A172 (cell line): ENCODE measurements at regions not wholly inside any gene's neighbourhood (a gene's known extent, or its start where the extent isn't known, plus 50 kb on each side); places are given as distances from the start of the nearest gene placed in this dataset.
"Not testable (repeated sequence)": the region's sequence is repeated elsewhere in the genome, so short reads cannot be mapped to it uniquely, and the experiment has no call there.

Source experiments
- DNase-seq: peaks from one replicate; pipeline ENCODE4 v3.0.0-alpha.2; 2015; ENCODE audit warnings: low spot score

GRCh38 chr13:89034015-89034414 lies 1362.8 kb downstream of the SLITRK5 start:
- DNase-seq, result no peak

- DNase-seq, result no peak
Measured at GRCh38 chr13:89052699-89053098, 1381.5 kb downstream of the SLITRK5 start.

DNA sequence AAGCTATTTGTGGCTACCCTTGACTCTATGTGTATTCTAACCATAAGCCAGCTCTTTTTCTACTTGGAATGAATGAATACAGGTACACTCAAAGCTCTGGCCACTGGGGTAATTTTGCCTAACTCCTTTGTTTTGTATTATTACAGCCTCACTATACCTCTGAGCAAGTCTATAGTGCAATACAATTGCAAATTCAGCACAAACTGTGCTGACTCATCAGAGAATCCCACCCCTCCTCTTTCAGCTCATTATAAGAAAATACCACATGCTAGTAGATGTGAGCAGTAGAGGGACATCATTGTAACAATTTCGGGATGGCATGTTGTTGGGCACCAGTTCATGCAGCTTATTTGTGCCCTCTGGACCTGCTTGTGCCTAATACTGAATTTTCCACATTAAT lies 1382.2 kb downstream of the SLITRK5 start:
- DNase-seq, result no peak

- DNase-seq, result no peak
Measured at GRCh38 chr13:89057274-89057673, 1386.1 kb downstream of the SLITRK5 start.

DNA sequence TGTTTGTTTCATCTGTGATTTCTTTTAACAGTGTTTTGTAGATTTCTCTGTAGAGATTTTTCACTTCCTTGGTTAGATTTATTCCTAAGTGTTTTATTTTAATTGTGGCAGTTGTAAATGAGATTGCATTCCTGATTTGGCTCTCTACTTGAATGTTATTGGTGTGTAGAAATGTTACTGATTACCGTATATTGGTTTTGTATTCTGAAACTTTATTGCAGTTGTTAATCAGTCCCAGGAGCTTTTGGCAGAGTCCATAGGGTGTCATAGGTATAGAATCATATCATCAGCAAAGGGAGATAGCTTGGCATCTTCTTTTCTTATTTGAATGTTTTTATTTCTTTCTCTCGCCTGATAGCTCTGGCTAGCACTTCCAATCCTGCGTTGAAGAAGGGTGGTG lies 1386.7 kb downstream of the SLITRK5 start:
- no peak for DNase-seq

DNA sequence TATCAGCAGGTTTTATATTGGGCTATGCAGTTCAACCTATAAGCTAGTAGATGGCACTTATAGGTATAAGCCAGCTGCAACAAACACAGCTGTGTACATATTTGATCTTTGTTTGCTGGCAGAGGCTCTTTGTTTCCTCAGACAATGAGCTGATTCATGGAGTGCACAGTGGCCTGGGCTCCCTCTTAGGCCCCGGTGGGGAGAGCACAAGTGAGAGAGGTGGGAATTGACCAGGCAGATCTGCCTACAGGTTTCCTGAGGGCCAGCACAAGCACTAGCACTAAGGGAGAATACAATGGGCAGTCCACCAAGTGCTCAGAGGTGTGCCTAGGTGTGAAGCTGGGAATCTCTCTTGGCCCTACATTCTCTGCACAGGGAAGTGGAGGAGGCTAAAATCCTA lies 1390.7 kb downstream of the SLITRK5 start:
- no peak for DNase-seq

- peak; percentile 56 for DNase-seq
Measured at GRCh38 chr13:89066868-89067466, 1395.8 kb downstream of the SLITRK5 start.

DNA sequence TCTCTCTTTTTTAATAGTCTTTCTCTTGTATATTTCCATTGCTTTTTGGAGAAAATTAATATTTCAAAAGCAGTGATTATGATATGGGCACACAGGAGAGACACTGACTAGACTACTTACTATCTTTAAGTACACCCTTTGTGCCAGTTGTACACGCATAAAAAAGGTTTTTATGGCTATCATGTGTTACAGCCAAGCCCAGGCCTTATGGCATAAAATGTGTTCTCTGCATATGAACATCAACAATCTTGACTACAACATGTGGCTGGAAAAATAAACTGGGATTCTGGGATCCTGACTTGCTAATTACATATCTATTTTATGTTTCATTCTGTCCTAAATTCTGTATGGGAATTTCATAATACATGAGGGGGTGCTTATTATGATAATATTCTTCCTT lies 1401.8 kb downstream of the SLITRK5 start:
- no peak for DNase-seq

- DNase-seq, result no peak
Measured at GRCh38 chr13:89076622-89077021, 1405.5 kb downstream of the SLITRK5 start.

DNA sequence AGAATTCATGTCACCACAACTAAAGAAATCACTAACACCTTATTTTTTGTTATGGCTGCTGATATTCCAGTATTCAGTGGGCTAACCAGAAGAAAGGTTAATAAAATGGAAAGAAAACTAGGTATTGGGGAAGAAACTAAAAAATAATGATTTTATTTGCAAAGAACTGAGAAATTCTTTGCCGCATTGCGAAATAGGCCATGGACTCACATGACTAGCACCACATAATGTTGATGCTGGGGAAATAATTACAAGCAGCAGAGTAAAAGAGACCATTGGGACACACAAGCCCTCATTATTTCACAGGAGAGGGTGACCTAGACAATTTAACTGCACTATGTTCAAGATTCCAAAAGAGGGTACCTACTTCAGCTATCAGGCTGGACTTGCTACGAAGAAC lies 1411.5 kb downstream of the SLITRK5 start:
- no peak for DNase-seq

DNA sequence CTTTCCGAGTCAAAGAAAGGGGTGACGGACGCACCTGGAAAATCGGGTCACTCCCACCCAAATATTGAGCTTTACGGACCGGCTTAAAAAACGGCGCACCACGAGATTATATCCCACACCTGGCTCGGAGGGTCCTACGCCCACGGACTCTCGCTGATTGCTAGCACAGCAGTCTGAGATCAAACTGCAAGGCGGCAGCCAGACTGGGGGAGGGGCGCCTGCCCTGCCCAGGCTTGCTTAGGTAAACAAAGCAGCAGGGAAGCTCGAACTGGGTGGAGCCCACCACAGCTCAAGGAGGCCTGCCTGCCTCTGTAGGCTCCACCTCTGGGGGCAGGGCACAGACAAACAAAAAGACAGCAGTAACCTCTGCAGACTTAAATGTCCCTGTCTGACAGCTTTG lies 1416.9 kb downstream of the SLITRK5 start:
- DNase-seq, result not testable (repeated sequence)

DNA sequence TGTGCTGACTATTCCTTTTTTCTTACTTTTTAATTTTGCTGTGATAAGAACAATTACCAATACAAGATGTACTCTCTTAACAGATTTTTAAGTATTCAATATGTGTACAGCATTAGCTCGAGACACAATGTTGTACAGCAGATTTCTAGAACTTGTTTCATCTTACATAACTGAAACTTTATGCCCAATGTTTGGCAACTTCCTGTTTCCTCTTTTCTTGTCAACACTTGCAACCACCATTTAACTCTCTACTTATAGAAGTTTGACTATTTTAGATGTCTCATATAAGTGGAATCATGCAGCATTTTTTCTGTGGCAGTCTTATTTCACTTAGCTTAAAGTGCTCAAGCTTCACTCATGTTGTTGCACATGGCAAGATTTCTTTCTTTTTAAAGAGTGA lies 1426.8 kb downstream of the SLITRK5 start:
- DNase-seq, result no peak

DNA sequence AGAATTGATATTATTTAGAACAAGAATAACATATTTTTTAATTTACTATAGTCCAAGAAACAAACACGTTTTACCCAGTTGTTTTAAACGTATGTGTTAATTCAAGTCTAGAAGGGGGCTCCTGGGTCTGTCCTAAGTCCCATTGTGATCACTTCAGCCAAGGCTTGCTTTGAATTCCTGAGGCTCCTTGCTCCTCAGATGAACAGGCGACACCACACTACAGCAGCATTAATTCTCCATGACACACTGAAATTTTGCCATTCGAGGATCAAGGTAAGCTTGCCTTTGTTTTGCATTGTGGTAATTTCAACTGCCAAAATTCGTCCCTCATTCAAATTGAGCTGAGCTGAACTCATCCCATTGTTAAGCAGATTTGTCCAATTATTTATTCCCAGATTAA lies 1442.6 kb downstream of the SLITRK5 start:
- DNase-seq, result no peak

DNA sequence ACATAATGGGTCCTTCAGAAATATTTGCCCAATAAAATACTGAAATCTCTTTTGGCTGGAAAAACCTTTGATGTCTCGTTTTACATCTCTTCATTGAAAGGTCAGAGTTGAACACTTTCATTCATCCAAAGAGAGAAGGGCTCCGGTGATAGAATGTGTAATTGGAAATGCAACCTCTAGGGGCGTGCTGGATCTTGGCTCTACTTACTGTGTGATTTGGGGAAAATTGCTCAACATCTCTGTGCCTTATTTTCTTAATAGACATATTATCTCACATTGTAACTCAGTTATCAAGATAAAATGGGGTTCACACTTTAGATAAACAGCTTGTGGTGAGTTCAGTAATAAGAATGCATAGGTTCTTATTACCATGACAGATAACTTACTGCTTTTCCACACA lies 1444.1 kb downstream of the SLITRK5 start:
- DNase-seq, result no peak

DNA sequence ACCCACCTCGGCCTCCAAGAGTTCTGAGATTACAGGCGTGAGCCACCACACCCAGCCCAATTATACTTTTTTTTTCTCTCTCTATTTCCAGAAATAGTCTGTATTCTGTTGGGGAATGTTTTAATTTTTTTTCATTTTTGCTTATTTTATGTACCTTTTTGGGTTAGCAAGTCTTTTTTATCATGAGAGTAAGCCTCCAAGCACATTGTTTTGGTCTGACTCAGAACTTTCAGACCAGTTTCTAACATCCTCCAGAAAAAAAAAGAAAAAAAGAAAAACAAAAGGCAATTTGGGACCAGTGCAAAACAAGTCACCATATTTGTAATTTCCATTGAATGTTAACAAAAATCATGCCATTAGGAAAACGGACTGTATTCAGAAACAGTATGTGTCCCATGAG lies 1465.5 kb downstream of the SLITRK5 start:
- no peak for DNase-seq

DNA sequence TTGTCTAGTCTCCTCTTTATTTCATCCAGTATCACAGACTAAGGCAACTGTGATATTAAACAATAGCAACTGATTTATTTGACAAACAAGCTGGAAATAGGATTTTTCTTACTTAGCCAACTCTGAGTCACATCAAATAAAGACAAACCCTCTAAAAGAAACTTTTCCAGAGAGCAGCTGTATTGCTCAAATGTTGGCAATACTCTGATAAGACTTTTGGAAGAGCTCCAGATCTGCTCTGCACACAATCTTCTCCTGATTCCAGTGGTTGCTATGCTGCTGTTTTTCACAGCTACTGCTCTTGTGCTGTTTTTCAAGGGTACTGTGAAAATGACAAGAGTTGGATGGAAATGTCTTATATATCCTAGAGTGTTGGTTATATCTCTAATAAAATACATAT lies 1479.2 kb downstream of the SLITRK5 start:
- DNase-seq, result peak; percentile 51

DNA sequence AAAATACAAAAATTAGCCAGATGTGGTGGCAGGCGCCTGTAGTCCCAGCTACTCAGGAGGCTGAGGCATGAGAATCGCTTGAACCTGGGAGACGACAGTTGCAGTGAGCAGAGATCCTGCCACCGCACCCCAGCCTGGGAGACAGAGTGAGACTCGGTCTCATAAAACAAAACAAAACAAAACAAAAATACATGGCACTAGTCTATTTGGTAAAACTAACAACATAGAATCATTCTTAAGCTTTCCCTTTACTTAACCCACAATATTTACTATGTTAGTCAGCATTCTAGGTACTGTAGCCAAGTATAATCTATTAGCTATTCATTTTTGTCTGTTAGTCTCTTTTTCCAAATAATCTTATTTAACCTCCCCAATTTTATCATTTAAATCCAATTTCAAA lies 1482.8 kb downstream of the SLITRK5 start:
- no peak for DNase-seq

- DNase-seq, result no peak
Measured at GRCh38 chr13:89163096-89163495, 1491.9 kb downstream of the SLITRK5 start.

GRCh38 chr13:89165685-89166084 lies 1494.5 kb downstream of the SLITRK5 start:
- no peak for DNase-seq

- DNase-seq, result no peak
Measured at GRCh38 chr13:89169951-89170350, 1498.8 kb downstream of the SLITRK5 start.

- DNase-seq, result no peak
Measured at GRCh38 chr13:89181041-89181440, 1509.9 kb downstream of the SLITRK5 start.

GRCh38 chr13:89199138-89199537 lies 1528.0 kb downstream of the SLITRK5 start:
- no peak for DNase-seq

DNA sequence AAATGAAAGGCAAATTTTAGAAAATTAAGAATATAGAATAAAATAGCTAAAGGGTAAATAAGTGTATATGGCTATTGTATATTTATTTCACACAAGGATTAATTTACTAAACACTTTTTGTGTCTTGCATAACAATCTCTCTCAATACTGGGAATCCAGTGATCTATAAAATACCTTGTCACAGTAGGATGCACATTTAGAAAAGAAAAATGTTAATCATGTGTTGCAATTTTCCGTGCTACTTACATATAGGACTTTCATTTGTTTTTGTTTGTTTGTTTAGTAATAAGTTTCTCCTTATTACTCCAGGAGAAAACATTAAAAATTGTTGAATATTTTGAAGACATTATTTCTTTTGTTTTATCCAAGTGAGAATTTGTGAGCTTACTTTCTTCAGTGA lies 1533.3 kb downstream of the SLITRK5 start:
- DNase-seq, result no peak

GRCh38 chr13:89205856-89206520 lies 1534.8 kb downstream of the SLITRK5 start:
- DNase-seq, result no peak
